K562 (cell line): ENCODE measurements at regions not wholly inside any gene's neighbourhood (a gene's known extent, or its start where the extent isn't known, plus 50 kb on each side); places are given as distances from the start of the nearest gene placed in this dataset.

ENCODE experiments used
- ATAC-seq: fragments of 200-7000 bp; cut with Tn5 transposase; 3 replicates; pipeline ENCODE4 v1.9.1; 2020; ENCODE audit warnings: moderate library complexity
- BruUV-seq: library from RNA; stranded (reverse); fragments of 400-500 nt; replicated peaks from 2 replicates; lab custom pipeline; 2021; lab: Mats Ljungman, UMichigan
- CTCF ChIA-PET: fragments of 300-600 bp; formaldehyde crosslinking; extraction: SDS; loops from one replicate; lab custom pipeline; 2021; ENCODE audit warnings: low intra/inter-chr PET ratio; lab: Yijun Ruan, JAX
- POLR2A ChIA-PET: fragments of 300-600, 350-650 bp; sonication (Branson Sonifier 250); formaldehyde crosslinking; extraction: SDS; loops from one replicate; lab custom pipeline; 2021; ENCODE audit warnings: antibody characterized with exemption, inconsistent platforms; lab: Yijun Ruan, JAX
- DNase-seq, 4 experiments: peaks; one replicate each; pipeline versions ENCODE4 v3.0.0 to v3.0.0-alpha.2; 2011 to 2018; ENCODE audit warnings: low spot score in 3 of 4, mixed read lengths in 3 of 4; ENCODE audit errors: extremely low read depth in 1 of 4
- FAIRE-seq: peaks from 2 replicates; lab custom pipeline; 2011; peaks lifted over from hg19 to GRCh38; lab: Jason Lieb, UNC
- H2AFZ ChIP-seq: 2 replicates; pipeline ENCODE4 v1.6.0; 2011; ENCODE audit warnings: low read depth, low read length, control low read depth, inconsistent platforms
- H3K27ac ChIP-seq: fragments of 200-600 bp; 3 replicates; pipeline ENCODE4 v1.8.0; 2011; ENCODE audit warnings: low read depth, mild to moderate bottlenecking, control low read depth, inconsistent platforms, low read length, moderate library complexity, mixed read lengths; ENCODE audit errors: extremely low read depth
- H3K27me3 ChIP-seq, 2 experiments: fragments of 300-600 bp in 1 of 2; 2 replicates in 1 of 2; 3 replicates in 1 of 2; pipeline versions ENCODE4 v1.6.0 to v1.8.0; 2011; ENCODE audit warnings: inconsistent platforms in 2 of 2, low read length in 2 of 2, mild to moderate bottlenecking in 1 of 2, mixed read lengths in 1 of 2, moderate library complexity in 1 of 2; ENCODE audit not compliant: control insufficient read depth in 2 of 2, insufficient read depth in 2 of 2
- H3K36me3 ChIP-seq: fragments of 300-600 bp; 3 replicates; pipeline ENCODE4 v1.8.0; 2011; ENCODE audit warnings: mild to moderate bottlenecking, low read length, inconsistent platforms; ENCODE audit not compliant: control insufficient read depth, insufficient read depth
- H3K4me1 ChIP-seq, 2 experiments: fragments of 200-600 bp in 1 of 2; replicated peaks in 1 of 2; 2 replicates in 1 of 2; 3 replicates in 1 of 2; pipeline versions ENCODE4 v1.5.1 to v1.8.0; 2011; ENCODE audit warnings: inconsistent platforms in 2 of 2, low read length in 2 of 2, mild to moderate bottlenecking in 1 of 2, mixed read lengths in 1 of 2, moderate library complexity in 1 of 2; ENCODE audit not compliant: control insufficient read depth in 2 of 2, insufficient read depth in 2 of 2
- H3K4me2 ChIP-seq: 2 replicates; pipeline ENCODE4 v1.6.1; 2011; ENCODE audit warnings: low read length, control low read depth, inconsistent platforms, mixed read lengths; ENCODE audit not compliant: insufficient read depth
- H3K4me3 ChIP-seq: fragments of 200-600 bp; sonication (generic), shearing (Covaris generic); 2 replicates; pipeline ENCODE4 v1.5.1; 2016; ENCODE audit warnings: control low read depth, inconsistent platforms
- H3K79me2 ChIP-seq: fragments of 200-600 bp; 3 replicates; pipeline ENCODE4 v1.8.0; 2011; ENCODE audit warnings: low read length, inconsistent platforms; ENCODE audit not compliant: control insufficient read depth, insufficient read depth
- H3K9ac ChIP-seq, 2 experiments: 2 replicates each; pipeline versions ENCODE4 v1.6.0 to v1.6.1; 2011; ENCODE audit warnings: low read depth in 2 of 2, low read length in 2 of 2, control low read depth in 1 of 2, inconsistent platforms in 1 of 2, mild to moderate bottlenecking in 1 of 2, mixed read lengths in 1 of 2; ENCODE audit not compliant: insufficient read depth in 1 of 2
- H3K9me1 ChIP-seq: one replicate; pipeline ENCODE4 v1.6.0; 2011; ENCODE audit warnings: inconsistent platforms, mild to moderate bottlenecking, low read length, moderate library complexity; ENCODE audit not compliant: control insufficient read depth, insufficient read depth
- H3K9me3 ChIP-seq: replicated peaks from 2 replicates; pipeline ENCODE4 v1.5.1; 2011; ENCODE audit warnings: low read depth, low read length, inconsistent platforms; ENCODE audit not compliant: control insufficient read depth, insufficient read depth
- H4K20me1 ChIP-seq: replicated peaks from 2 replicates; pipeline ENCODE4 v1.6.1; 2011; ENCODE audit warnings: low read length, inconsistent platforms, mixed read lengths; ENCODE audit not compliant: control insufficient read depth, insufficient read depth
- CREB3L1 ChIP-seq: fragments of 450-650 bp; IDR thresholded peaks from 2 replicates; pipeline ENCODE4 v1.6.1; 2014; ENCODE audit warnings: low read depth, mild to moderate bottlenecking, moderate library complexity, borderline replicate concordance
- CREBBP ChIP-seq: IDR thresholded peaks from one replicate; pipeline ENCODE4 v1.6.1; 2012; ENCODE audit warnings: low read depth, mild to moderate bottlenecking, control low read depth, inconsistent platforms, low read length
- DACH1 ChIP-seq: fragments of 450-650 bp; IDR thresholded peaks from 2 replicates; pipeline ENCODE4 v1.6.1; 2018; ENCODE audit not compliant: partially characterized antibody
- FOXK2 ChIP-seq, 2 experiments: fragments of 450-650 bp; IDR thresholded peaks in 1 of 2; conservative IDR thresholded peaks in 1 of 2; 2 replicates each; pipeline ENCODE4 v1.6.1; 2016; ENCODE audit warnings: low read depth in 2 of 2, mild to moderate bottlenecking in 1 of 2
- HDAC8 ChIP-seq: fragments of 450-650 bp; IDR thresholded peaks from 2 replicates; pipeline ENCODE4 v1.6.1; 2016; ENCODE audit warnings: mild to moderate bottlenecking, missing genetic modification characterization, moderate library complexity, missing compliant biosample characterization
- RFX7 ChIP-seq: fragments of 250-450 bp; sonication (Bioruptor Pico); IDR thresholded peaks from 2 replicates; pipeline ENCODE4 v1.5.1; 2021; ENCODE audit warnings: mild to moderate bottlenecking
- RHOXF2B ChIP-seq: fragments of 250-450 bp; sonication (Bioruptor Pico); conservative IDR thresholded peaks from 2 replicates; pipeline ENCODE4 v1.5.1; 2021
- TCF3 ChIP-seq: sonication (generic); formaldehyde crosslinking; IDR thresholded peaks from 2 replicates; pipeline ENCODE4 v1.4.0; 2020; ENCODE audit warnings: mild to moderate bottlenecking, missing genetic modification reagents
- ZBTB43 ChIP-seq: sonication (generic); formaldehyde crosslinking; IDR thresholded peaks from 2 replicates; pipeline ENCODE4 v1.8.0; 2023; ENCODE audit warnings: mild to moderate bottlenecking, missing genetic modification reagents
- WGBS: fragments of 100-300 bp; shearing (Covaris generic); methylation state at CpG from one replicate; pipeline ENCODE4 v1.1.6; 2016; ENCODE audit warnings: low coverage, mixed read lengths; ENCODE audit not compliant: insufficient coverage; ENCODE audit errors: missing lambda C conversion rate; 5-methylcytosine and 5-hydroxymethylcytosine counted together
- in situ Hi-C: fragments of 300-500 bp; cut with MboI; formaldehyde crosslinking; loops from 4 replicates; pipeline ENCODE4 v1.15.0; 2018; ENCODE audit warnings: inconsistent platforms, mixed read lengths
- intact Hi-C: fragments of 100-400 bp; cut with micrococcal nuclease; formaldehyde crosslinking; loops from 2 replicates; pipeline ENCODE4 v1.14.2; 2022
- TF ChIP-seq, protein P1 (sequence below): IDR thresholded peaks from 2 replicates; pipeline ENCODE4 v1.6.1; 2011; ENCODE audit warnings: borderline replicate concordance, low read depth, mild to moderate bottlenecking, moderate library complexity, low read length; ENCODE audit not compliant: insufficient read depth, poor library complexity, severe bottlenecking
- TF ChIP-seq, protein P2 (sequence below): IDR thresholded peaks from 2 replicates; pipeline ENCODE4 v1.6.1; 2016; ENCODE audit warnings: missing genetic modification characterization, missing compliant biosample characterization
- TF ChIP-seq, protein P3 (sequence below): sonication (generic); formaldehyde crosslinking; IDR thresholded peaks from 2 replicates; pipeline ENCODE4 v1.8.1; 2023; ENCODE audit warnings: mild to moderate bottlenecking, missing genetic modification reagents, moderate library complexity

GRCh38 chr19:32063601-32064000, 281.8 kb upstream of the ZNF507 start:
- CTCF ChIA-PET = no interaction called here
- H3K27me3 ChIP-seq = no peaks in the 10 kb centered on the region; a peak in 1 of 5 replicates
- in situ Hi-C loops = no loop called here

More at GRCh38 chr19:32063601-32064000, 281.8 kb upstream of the ZNF507 start:
- ATAC-seq (no peak), DNase-seq (no peak), FAIRE-seq (no peak)
- Histone ChIP-seq H3K4me1 (no peaks in the 10 kb centered on the region), H3K4me3 (no peak overlapping the region), H3K27ac (no peak overlapping the region), H4K20me1 (no peaks in the 10 kb centered on the region), H2AFZ (no peak overlapping the region), H3K79me2 (no peaks in the 10 kb centered on the region), H3K36me3 (no peaks in the 10 kb centered on the region), H3K4me2 (no peak overlapping the region), H3K9me1 (no peaks in the 10 kb centered on the region), H3K9me3 (no peaks in the 10 kb centered on the region), H3K9ac (no peak overlapping the region)
- intact Hi-C loops = no loop called here
- BruUV-seq = no TSS peak
- WGBS = 0% methylated on average over 10 of the region's 10 CpGs
- POLR2A ChIA-PET = no interaction called here
- TF ChIP-seq, protein P1, sequence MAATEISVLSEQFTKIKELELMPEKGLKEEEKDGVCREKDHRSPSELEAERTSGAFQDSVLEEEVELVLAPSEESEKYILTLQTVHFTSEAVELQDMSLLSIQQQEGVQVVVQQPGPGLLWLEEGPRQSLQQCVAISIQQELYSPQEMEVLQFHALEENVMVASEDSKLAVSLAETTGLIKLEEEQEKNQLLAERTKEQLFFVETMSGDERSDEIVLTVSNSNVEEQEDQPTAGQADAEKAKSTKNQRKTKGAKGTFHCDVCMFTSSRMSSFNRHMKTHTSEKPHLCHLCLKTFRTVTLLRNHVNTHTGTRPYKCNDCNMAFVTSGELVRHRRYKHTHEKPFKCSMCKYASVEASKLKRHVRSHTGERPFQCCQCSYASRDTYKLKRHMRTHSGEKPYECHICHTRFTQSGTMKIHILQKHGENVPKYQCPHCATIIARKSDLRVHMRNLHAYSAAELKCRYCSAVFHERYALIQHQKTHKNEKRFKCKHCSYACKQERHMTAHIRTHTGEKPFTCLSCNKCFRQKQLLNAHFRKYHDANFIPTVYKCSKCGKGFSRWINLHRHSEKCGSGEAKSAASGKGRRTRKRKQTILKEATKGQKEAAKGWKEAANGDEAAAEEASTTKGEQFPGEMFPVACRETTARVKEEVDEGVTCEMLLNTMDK = no peak
- TF ChIP-seq ZBTB43 (CRISPR knock-in tag) = no peak
- no peak for TF ChIP-seq FOXK2 (conservative IDR thresholded peaks at IDR 0.05 in 1 of 2, IDR thresholded peaks at IDR 0.05 in 1 of 2; ENCODE audit: low read depth in 2 of 2)
- no peak for TF ChIP-seq RHOXF2B (CRISPR knock-in tag)
- TF ChIP-seq CREB3L1 = no peak
- no peak for TF ChIP-seq CREBBP
- TF ChIP-seq, protein P2, sequence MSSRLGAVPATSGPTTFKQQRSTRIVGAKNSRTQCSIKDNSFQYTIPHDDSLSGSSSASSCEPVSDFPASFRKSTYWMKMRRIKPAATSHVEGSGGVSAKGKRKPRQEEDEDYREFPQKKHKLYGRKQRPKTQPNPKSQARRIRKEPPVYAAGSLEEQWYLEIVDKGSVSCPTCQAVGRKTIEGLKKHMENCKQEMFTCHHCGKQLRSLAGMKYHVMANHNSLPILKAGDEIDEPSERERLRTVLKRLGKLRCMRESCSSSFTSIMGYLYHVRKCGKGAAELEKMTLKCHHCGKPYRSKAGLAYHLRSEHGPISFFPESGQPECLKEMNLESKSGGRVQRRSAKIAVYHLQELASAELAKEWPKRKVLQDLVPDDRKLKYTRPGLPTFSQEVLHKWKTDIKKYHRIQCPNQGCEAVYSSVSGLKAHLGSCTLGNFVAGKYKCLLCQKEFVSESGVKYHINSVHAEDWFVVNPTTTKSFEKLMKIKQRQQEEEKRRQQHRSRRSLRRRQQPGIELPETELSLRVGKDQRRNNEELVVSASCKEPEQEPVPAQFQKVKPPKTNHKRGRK (tag) = no peak
- TF ChIP-seq, protein P3, sequence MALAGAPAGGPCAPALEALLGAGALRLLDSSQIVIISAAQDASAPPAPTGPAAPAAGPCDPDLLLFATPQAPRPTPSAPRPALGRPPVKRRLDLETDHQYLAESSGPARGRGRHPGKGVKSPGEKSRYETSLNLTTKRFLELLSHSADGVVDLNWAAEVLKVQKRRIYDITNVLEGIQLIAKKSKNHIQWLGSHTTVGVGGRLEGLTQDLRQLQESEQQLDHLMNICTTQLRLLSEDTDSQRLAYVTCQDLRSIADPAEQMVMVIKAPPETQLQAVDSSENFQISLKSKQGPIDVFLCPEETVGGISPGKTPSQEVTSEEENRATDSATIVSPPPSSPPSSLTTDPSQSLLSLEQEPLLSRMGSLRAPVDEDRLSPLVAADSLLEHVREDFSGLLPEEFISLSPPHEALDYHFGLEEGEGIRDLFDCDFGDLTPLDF (CRISPR knock-in tag) = no peak
- no peak for TF ChIP-seq RFX7 (CRISPR knock-in tag)
- TF ChIP-seq HDAC8 = no peak
- TF ChIP-seq TCF3 = no peak
- TF ChIP-seq DACH1 = no peak
